COLO668 (cell line): ENCODE measurements at regions not wholly inside any gene's neighbourhood (a gene's known extent, or its start where the extent isn't known, plus 50 kb on each side); places are given as distances from the start of the nearest gene placed in this dataset.
"Not testable (repeated sequence)": the region's sequence is repeated elsewhere in the genome, so short reads cannot be mapped to it uniquely, and the experiment has no call there.

ENCODE experiments used
- DNase-seq: peaks from one replicate; lab custom pipeline; 2025; ENCODE audit not compliant: unreplicated experiment; lab: John Stamatoyannopoulos, UW

- no peak for DNase-seq
Measured at GRCh38 chrX:7409866-7410265, 261.9 kb upstream of the PUDP start.

- no peak for DNase-seq
Measured at GRCh38 chrX:7399373-7399772, 251.4 kb upstream of the PUDP start.

GRCh38 chrX:7390441-7390840, 242.5 kb upstream of the PUDP start:
- no peak for DNase-seq

GRCh38 chrX:7389576-7389975, 241.6 kb upstream of the PUDP start:
- no peak for DNase-seq

- DNase-seq, result no peak
Measured at GRCh38 chrX:7385131-7385530, 237.2 kb upstream of the PUDP start.

- DNase-seq, result no peak
Measured at GRCh38 chrX:7378406-7378805, 230.5 kb upstream of the PUDP start.

GRCh38 chrX:7372825-7373525, 225.0 kb upstream of the PUDP start:
- DNase-seq, result no peak

- no peak for DNase-seq
Measured at GRCh38 chrX:7362111-7362510, 214.2 kb upstream of the PUDP start.

GRCh38 chrX:7351926-7352325, 204.0 kb upstream of the PUDP start:
- DNase-seq, result no peak

- no peak for DNase-seq
Measured at GRCh38 chrX:7347465-7347864, 199.5 kb upstream of the PUDP start.

- DNase-seq, result no peak
Measured at GRCh38 chrX:7346021-7346420, 198.1 kb upstream of the PUDP start.

GRCh38 chrX:7343181-7343580, 195.2 kb upstream of the PUDP start:
- DNase-seq, result no peak

GRCh38 chrX:7335816-7336362, 187.9 kb upstream of the PUDP start:
- DNase-seq, result not testable (repeated sequence)

GRCh38 chrX:7334253-7334935, 186.4 kb upstream of the PUDP start:
- DNase-seq, result no peak

GRCh38 chrX:7330971-7331746, 183.2 kb upstream of the PUDP start:
- no peak for DNase-seq

GRCh38 chrX:7330556-7330955, 182.6 kb upstream of the PUDP start:
- DNase-seq, result no peak

GRCh38 chrX:7318661-7319060, 170.7 kb upstream of the PUDP start:
- DNase-seq, result no peak

GRCh38 chrX:7318241-7318640, 170.3 kb upstream of the PUDP start:
- DNase-seq, result no peak

- no peak for DNase-seq
Measured at GRCh38 chrX:7316887-7317286, 168.9 kb upstream of the PUDP start.

GRCh38 chrX:7316280-7316679, 168.3 kb upstream of the PUDP start:
- DNase-seq, result no peak

- DNase-seq, result no peak
Measured at GRCh38 chrX:7314425-7314824, 166.5 kb upstream of the PUDP start.

GRCh38 chrX:7307720-7308119, 159.8 kb upstream of the PUDP start:
- DNase-seq, result no peak
